ENCODE measurements at regions not wholly inside any gene's neighbourhood (a gene's known extent, or its start where the extent isn't known, plus 50 kb on each side); places are given as distances from the start of the nearest gene placed in this dataset.

GRCh38 chr4:24226667-24227066 is 336.8 kb upstream of the PPARGC1A start:
- Histone ChIP-seq H3K9me3 (no peaks in the 10 kb centered on the region), H3K4me3 (replicated peaks in 1 of 3) (no peak overlapping the region), H3K27me3 (no peaks in the 10 kb centered on the region), H3K27ac (no peak overlapping the region), H3K36me3 (no peaks in the 10 kb centered on the region), H3K4me1 (no peaks in the 10 kb centered on the region)
- no peak for TF ChIP-seq POLR2A (IDR thresholded peaks at IDR 0.05)
- TF ChIP-seq CTCF (IDR thresholded peaks at IDR 0.05) = no peak
- intact Hi-C loops (cut with DNase I) = no loop called here
- 66 to 70% methylated on average over 4 of the region's 4 CpGs for WGBS, 2 donors
- DNase-seq = no peak

DNA sequence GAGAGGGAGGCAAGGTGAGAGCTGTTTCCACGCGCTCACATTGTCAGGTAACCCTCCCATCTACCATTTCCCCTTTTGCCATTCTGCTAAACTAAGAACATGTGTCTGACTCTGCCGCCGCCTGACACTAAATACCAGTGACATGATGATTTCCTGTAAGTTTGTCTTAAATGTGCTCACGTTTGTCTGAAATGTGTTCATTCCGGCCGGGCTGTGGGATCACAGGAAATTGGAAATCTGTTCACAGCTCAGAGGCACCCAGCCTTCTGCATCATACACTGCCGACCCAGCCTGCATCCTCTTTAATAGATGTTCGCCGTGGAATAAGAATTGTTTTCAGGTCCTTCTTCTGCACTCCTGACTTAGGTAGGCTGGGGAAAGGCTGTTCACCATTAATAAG is 336.2 kb upstream of the PPARGC1A start:
- no peaks in the 10 kb centered on the region for H3K36me3 ChIP-seq
- TF ChIP-seq POLR2A (IDR thresholded peaks at IDR 0.05) (no peak), CTCF (IDR thresholded peaks at IDR 0.05) (no peak)
- 72 to 73% methylated on average over 10 of the region's 10 CpGs for WGBS, 2 donors
- no peaks in the 10 kb centered on the region for H3K9me3 ChIP-seq
- no peak overlapping the region for H3K27ac ChIP-seq
- no peaks in the 10 kb centered on the region for H3K27me3 ChIP-seq
- H3K4me1 ChIP-seq = no peaks in the 10 kb centered on the region
- no peak for DNase-seq
- no peak overlapping the region for H3K4me3 ChIP-seq (replicated peaks in 1 of 3)
- intact Hi-C loops (cut with DNase I) = no loop called here

GRCh38 chr4:24224446-24224845 is 334.6 kb upstream of the PPARGC1A start:
- intact Hi-C loops (cut with DNase I) = no loop called here
- 89% methylated on average over 4 of the region's 4 CpGs for WGBS, 2 donors

GRCh38 chr4:24219209-24219608 is 329.4 kb upstream of the PPARGC1A start:
- WGBS, 2 donors = 74 to 90% methylated on average over 8 of the region's 8 CpGs
- Histone ChIP-seq H3K4me3 (replicated peaks in 1 of 3) (no peak overlapping the region), H3K27ac (no peak overlapping the region), H3K36me3 (no peaks in the 10 kb centered on the region), H3K27me3 (no peaks in the 10 kb centered on the region), H3K9me3 (no peaks in the 10 kb centered on the region), H3K4me1 (peaks cover 5 to 9% of the 10 kb centered on the region in 2 donors)
- DNase-seq = no peak
- intact Hi-C loops (cut with DNase I) = no loop called here
- no peak for TF ChIP-seq POLR2A (IDR thresholded peaks at IDR 0.05)
- TF ChIP-seq CTCF (IDR thresholded peaks at IDR 0.05) = no peak

More at GRCh38 chr4:24224446-24224845, 334.6 kb upstream of the PPARGC1A start:
- TF ChIP-seq POLR2A (IDR thresholded peaks at IDR 0.05) (no peak), CTCF (IDR thresholded peaks at IDR 0.05) (no peak)
- no peak for DNase-seq
- Histone ChIP-seq H3K9me3 (no peaks in the 10 kb centered on the region), H3K36me3 (no peaks in the 10 kb centered on the region), H3K4me3 (replicated peaks in 1 of 3) (no peak overlapping the region), H3K27ac (no peak overlapping the region), H3K27me3 (no peaks in the 10 kb centered on the region), H3K4me1 (no peaks in the 10 kb centered on the region)

- intact Hi-C loops (cut with DNase I) = no loop called here
- H3K36me3 ChIP-seq = no peaks in the 10 kb centered on the region
- no peaks in the 10 kb centered on the region for H3K27me3 ChIP-seq
- H3K27ac ChIP-seq = no peak overlapping the region
- no peak for TF ChIP-seq POLR2A (IDR thresholded peaks at IDR 0.05)
- no peak for TF ChIP-seq CTCF (IDR thresholded peaks at IDR 0.05)
- H3K9me3 ChIP-seq = no peaks in the 10 kb centered on the region
- no peak for DNase-seq
- no peak overlapping the region for H3K4me3 ChIP-seq (replicated peaks in 1 of 3)
- peaks cover 10 to 13% of the 10 kb centered on the region in 2 donors for H3K4me1 ChIP-seq
Observed at GRCh38 chr4:24218566-24218965, 328.7 kb upstream of the PPARGC1A start.
